SHP77 (cell line): ENCODE measurements at regions not wholly inside any gene's neighbourhood (a gene's known extent, or its start where the extent isn't known, plus 50 kb on each side); places are given as distances from the start of the nearest gene placed in this dataset.
"Not testable (repeated sequence)": the region's sequence is repeated elsewhere in the genome, so short reads cannot be mapped to it uniquely, and the experiment has no call there.

Experiments used
- DNase-seq, 2 experiments: peaks; one replicate each; lab custom pipeline; 2025; lab: John Stamatoyannopoulos, UW

DNA sequence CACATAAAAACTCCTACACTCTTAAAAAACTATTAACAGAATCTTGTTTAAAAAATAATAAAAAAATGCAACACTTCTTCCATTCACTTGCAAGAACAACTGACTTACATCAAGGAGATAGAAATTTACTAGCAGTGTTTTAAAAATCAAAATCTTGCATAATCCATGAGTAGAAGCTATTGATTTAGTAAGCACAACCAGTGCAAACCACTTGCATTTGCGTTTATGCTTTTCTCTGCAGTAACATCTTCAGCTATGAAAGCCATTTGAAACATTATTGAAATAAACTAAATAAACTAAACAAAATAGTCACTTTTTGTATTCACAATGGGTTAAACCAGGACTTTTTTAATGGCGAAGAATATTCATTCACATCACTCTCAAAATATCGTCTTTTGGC, 389.2 kb upstream of the EMCN start:
- DNase-seq: no peak

DNA sequence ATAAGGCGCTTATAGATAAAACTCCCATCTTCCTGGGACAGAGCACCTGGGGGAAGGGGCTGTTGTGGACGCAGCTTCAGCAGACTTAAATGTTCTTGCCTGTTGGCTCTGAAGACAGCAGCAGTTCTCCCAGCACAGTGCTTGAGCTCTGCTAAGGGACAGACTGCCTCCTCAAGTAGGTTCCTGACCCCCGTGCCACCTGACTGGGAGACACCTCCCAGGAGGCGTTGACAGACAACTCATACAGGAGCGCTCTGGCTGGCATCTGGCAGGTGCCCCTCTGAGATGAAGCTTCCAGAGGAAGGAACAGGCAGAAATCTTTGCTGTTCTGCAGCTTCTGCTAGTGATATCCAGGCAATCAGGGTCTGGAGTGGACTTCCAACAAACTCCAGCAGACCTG, 383.1 kb upstream of the EMCN start:
- not testable (repeated sequence) for DNase-seq

DNA sequence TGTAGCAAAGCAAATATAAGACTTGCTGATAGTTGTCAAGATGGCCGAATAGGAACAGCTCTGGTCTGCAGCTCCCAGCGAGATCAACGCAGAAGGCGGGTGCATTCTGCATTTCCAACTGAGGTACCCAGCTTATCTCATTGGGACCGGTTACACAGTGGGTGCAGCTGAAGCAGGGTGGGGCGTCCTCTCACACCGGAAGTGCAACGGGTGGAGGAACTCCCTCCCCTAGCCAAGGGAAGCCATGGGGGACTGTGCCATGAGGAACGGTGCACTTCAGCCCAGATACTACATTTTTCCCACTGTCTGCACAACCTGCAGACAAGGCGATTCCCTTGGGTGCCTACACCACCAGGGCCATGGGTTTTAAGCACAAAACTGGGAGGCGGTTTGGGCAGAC, 382.3 kb upstream of the EMCN start:
- no peak for DNase-seq

DNA sequence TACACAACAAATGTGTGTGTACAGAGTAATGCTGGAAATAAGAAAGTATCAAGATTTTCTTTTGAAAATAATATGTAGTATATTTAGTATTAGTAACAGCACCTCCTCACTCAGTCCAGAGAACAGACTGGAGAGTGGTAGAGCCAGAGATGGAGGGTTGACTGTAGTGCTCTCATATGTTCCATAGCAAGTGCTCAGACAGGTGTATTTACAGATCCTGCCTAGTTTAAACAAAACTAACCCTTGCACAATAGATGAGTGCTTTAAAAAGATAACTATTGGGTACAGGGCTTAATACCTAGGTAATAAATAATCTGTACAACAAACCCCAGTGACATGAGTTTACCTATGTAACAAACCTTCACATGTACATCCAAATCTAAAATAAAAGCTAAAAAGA, 381.0 kb upstream of the EMCN start:
- peak; percentile 30 to 62 for DNase-seq

DNA sequence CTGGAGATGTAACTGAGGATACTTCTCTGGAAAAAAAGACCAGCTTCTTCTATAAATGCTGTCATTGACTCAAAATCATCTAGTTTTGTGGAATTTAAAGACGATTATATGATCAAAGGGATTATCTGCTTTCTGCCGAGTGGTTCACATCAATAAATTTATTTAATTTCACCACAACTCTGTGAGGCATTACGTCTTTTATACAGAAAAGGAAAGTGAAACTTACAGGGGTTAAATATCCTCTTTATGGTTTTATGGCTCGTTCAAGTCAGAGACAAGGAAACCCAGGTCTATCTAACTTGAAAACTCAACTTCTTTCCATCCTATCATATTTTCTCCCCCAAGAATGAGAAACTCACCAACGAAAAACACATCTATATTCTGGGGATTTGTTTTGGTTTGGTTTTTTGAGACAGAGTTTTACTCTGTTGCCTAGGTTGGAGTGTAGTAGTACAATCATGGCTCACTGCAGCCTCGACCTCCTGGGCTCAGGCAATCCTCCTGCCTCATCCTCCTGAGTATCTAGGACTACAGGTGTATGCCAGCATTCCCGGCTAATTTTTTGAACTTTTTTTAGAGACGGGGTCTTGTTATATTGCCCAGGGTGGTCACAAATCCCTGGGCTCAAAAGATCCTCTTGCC, 377.9 kb upstream of the EMCN start:
- DNase-seq: no peak

DNA sequence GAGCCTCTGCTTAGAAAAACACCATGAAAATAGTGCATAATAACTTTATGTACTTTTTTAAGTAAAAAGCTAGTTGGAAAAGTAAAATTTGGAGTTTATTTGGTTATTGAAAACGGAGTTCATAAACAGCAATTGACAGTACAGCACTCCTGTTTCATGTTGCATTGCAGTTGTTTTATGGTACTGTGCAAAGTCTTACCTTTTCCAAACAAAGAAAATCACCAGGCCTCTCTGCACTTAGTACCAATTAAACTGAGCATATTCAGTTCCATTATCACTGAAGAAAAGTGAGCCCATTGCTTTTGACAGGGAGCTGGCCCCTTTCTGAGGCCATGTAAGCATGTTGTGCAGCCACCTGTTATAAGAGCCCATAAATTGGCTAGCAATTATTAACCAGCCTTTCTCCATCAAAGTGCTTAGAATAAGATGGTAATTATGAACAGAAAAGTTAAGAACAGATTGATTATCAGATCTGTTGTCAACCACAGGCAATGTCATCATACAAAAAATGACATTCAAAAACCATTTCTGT, 376.6 kb upstream of the EMCN start:
- DNase-seq: no peak

DNA sequence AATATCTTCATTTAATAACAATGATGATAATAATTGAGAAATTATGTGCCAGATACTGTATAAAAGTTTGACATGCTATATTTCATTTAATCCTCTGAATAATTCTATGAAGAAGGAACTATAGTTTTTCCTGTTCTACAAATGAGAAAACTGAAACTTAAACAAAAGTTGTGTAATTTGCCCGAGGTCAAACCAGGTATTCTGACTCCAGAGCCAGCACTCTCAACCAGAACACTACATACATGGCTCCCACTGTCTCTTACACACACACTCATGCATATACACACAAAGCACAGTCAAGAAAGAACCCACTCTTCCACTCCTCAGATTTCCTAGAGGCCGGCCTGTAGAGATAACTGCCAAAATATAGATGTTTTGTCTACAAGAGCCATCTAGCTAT, 374.0 kb upstream of the EMCN start:
- no peak for DNase-seq

DNA sequence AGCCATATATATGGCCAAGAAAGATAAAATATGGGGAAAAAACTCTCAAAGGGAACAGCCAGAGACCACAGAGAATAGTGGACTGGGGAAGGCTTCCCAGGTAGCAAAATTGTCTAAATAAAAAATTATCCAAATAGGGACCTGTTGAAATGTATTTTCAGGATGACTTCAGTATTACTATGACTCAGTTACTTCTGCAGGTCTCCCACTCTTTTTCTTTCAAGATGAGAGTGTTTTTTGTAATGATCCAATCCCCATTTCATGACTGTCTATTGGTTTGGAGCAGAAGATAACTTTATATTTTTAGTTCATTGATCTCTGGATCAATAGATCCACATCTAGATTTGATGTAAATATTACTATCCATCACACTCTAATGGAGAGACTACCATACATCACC, 372.1 kb upstream of the EMCN start:
- no peak for DNase-seq

DNA sequence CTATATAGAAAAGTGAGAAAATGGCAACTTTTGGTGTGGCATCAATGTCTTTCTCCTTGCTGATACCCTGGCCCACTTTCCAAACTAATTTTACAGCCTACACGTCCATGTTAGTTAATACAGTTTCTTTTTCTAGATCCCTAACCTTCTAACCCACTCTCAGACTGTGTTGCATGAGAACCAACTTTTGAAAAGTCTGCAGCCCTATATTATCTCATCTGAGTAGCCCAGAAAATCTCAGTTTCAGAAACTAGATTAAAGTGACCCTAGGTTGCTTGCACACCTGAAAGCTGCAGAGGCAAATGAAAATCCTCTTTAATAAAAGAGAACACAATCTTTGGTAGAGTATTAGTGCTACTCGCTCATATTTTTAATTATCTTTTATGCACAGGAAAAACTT, 371.6 kb upstream of the EMCN start:
- no peak for DNase-seq

DNA sequence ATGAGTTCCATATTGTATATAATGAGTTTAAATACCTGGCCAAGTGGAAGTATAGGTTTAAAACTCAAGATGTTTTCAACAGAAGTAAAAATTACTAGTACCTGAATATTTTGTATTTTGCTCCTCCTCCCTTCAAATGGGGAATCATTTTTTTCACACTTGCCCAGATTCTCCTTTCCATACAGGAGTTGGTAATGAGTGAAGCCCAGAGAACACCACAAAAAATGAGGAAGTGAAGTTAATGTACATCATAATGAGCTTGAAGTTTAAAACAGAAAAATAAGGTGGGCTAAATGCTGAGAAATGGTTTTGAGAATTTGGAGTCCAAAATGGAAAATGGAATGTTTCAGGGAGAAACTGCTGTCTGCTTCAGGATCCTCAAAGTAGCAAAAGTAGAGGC, 364.8 kb upstream of the EMCN start:
- no peak for DNase-seq

DNA sequence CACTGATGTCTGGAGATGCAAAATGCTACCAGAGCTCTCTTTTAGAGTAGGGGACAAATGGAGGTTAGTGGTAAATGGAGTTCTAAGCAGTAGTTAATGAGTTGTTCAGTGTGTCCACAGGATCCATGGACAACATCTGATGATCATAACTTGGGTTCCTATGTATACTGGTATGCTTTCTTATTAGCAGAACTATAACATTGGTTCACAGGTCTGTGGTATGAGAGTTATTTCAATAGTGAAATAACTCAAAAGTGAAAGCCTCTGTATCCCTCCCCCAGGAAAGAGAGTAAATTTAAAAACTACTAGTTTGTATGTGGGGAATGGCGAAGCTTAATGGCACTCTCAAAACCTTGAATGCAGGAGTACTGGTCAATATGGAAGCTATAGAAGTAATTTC, 363.5 kb upstream of the EMCN start:
- no peak for DNase-seq

DNA sequence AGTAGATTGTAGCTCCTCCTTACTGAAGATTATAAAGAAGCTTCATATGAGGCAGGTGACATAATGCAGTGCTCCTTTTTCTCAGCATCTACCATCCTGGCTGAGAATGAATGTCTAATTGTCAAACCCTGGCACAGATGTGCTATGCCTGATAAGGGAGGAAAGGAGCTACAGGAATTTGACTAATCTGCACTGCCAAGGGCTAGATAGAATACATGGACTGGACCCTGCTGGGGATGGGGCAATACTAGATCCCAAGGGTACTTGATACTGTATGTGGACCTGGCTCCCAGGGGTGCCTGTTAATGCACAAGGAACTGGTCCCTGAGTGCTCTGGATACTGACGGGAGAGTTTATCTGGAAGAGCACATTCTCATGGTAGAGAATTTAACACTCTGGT, 362.2 kb upstream of the EMCN start:
- no peak for DNase-seq

DNA sequence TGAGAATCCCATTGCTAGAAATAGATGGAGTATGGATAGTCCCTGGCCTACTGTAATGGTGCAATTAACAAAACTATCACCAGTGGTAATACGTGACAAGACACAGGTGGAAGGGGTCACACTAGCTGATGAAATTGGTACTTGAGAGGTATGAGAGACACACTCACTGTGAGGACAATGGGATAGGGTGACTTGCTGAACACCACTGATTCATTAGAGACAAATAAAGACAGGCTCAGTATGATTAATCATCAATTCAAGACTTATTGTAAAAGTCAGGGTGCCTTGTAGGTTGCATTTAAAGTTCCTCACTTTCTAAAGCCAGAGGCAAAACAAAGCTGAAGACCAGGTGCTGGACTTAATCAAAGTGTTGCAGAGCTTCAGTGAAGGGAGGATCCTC, 361.6 kb upstream of the EMCN start:
- no peak for DNase-seq

DNA sequence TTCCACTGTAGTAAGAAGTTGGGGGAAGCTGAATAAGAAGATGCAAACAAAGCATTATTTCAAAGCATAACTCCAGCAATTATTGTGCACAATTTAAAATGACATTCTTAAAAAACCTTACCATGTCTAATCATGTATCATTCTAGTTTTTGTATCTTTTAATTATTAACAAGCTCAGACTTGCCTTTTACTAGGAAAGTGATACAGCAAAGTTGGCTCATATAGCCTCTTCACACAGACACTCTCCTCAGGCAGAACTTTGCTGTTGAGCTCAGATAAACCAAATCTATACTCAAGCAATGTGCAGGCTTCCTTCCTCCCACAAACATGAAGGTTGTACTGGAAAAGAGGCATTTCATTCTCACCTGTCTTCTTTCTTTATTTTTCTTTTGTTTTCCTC, 358.7 kb upstream of the EMCN start:
- DNase-seq: no peak

DNA sequence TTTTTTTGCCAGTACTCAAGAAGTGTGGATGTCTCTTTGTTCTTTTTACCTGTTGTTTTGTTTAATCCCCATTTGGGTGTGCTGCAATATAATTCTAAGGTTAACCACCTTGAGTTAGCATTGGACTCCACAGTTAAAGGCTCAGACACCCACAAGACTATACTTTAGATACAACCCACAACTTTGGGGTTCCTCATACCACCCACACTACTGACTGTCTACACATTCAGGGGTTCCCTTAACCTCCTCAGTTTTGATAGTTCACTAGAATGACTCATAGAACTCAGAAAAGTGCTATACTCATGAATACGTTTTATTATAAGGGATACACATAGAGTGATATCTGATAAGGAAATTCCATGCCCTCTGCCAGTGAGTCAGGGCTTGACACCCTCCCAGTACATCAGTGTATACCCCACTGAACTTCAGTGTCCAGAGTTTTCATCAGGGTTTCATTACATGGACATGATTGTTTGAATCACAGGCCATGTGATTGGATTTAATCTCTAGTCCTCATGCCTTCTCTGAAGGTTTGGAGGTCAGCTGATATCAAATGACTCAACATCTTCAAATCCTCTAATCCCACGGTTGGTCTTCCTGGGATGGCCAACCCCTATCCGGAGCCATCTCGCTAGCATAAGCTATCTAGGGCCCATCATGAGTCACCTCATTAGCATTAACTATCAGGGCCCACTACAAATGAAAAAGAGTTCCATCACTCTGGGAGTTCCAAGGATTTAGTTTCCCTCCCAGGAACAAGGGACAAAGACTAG, 357.7 kb upstream of the EMCN start:
- no peak for DNase-seq

DNA sequence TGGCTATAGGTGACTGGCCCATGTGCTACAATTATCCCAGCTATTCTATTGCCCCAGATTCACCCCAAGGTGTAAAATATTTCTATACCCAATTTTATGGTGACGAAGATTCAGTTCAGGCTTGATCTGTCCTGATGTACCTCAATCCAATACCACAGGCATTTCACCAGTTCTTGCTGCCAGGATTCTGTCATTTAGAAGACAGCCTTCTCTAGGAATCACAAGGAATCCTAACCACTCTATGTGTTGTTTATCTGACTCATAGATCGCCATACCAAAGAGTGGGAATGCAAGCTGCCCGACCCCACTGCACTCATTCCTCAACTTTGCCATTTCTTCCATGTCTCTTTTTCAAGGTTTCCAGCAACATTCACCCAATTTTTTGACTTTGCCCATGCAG, 355.0 kb upstream of the EMCN start:
- no peak for DNase-seq

DNA sequence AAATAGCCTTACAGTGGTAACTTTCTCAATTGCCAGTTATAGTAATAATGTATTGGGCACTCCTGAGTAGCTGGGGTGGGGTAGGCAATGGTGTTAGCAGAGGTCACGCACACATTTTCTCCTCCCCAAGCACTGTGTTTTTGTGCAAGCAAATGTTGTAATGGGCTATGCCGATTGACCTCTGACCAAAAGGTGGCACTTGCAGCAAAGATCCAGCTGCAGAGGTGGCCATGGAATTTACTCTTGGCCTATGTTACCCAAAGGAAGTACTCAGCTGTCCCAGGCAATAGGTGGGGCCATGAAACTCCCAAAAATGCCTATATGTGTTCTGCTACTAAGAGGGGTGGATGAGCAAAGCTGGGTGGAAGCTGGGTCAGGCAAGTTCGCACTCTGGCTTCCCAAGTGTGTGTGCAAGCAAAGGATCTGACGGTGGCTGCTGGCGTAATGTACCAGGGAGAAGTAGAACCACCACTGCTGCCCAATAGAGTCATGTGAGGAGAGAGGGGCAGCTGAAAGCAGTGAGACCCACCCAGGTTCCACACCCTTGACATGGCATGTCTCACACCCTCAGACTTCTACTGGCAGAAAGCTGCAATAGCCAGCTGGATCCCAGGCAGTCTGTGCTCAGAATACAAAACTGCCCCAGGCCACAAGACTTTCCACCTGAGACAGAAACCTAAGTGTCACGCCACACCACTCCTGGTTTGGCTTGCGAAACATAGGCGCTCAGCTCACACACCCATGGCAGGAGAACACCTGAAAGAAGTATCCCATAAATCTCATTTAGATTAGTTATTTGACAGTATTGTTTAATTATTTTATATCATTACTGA, 353.3 kb upstream of the EMCN start:
- no peak for DNase-seq

DNA sequence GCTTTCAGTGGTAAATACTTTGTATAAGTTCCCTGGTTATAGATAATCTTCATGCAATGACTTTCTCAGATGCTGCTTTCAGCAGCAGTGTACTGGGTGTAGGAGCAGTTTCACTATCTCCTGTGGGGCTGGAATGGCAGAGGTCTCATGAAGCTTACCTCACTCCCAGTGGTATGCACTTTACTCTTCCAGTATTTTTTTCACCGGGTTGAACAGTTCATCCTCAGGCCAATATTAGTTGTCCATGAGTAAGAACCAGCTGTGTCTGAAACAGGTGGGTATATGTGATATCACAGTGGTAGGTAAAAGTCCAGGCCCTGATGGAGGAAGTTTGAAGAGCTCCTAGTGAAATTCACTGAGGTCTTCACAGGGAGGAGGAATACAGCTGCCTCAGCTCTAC, 351.5 kb upstream of the EMCN start:
- no peak for DNase-seq

DNA sequence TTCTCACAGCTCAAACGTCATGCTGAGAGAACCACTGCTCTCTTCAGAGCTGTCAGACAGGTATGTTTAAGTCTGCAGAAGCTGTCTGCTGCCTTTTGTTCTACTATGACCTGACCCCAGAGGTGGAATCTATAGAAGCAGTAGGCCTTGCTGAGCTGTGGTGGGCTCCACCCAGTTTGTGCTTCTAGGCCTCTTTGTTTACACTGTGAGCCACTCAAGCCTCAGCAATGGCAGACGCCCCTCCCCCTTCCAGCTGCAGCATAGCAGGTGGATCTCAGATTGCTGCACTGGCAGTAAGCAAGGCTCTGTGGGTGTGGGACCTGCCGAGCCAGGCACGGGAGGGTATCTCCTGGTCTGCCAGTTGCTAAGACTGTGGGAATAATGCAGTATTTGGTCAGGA, 350.5 kb upstream of the EMCN start:
- peak; percentile 78 to 81 for DNase-seq

DNA sequence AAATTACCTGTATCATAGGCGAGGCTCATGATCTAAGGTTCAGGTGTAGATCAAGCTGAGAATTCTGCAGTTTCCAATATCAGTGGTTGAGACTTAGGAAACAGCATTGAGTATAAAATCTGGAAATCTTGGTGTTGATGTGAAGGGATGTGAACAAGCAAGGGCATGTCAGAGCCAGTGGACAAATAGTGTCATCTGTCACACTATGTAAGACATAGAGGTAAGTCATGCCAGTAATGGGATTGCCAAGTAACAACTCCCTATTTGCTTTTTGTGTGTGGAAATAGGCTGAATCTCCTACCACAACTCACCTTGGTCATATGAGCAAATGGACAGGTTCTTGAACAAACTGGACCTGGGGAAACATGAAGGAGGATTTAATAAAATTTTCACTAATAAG, 334.5 kb upstream of the EMCN start:
- DNase-seq: no peak

DNA sequence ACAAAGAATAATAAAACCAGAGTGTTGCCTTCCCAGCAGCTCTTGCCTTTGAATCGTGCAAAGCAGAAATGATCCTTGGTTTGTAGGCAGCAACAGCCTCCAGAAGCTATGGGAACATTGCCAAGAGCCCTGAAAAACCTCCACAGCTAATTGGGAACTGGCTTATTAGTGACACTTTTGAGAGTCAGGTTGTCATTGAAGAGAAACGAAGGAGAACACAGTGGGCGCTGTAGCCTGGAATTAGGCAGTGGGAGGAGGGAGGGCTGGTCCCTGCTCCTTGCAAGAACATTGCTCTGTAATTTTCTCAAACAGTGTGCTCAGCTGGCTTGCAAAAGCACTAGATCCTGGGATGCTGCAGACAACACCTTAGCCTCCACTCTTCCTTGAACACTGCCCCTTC, 331.5 kb upstream of the EMCN start:
- DNase-seq: no peak

DNA sequence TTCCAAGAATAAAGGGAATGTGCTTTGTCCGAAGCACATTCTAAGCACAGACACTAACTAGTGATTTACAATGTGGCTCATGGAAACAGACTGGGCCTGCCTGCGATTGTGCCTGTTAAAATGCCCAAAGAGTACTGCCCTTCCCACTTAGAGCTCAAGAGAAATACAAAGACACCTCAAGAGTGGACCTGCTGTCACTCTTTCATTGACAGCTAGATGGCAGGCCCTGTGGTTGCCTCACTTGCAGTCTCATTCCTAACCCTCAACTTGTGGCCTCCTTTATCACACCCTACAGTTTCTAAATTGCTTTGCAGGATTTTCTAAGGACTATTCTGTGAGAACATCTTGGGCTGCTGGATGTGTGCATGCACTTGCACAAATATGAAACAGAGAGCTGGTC, 331.0 kb upstream of the EMCN start:
- no peak for DNase-seq

DNA sequence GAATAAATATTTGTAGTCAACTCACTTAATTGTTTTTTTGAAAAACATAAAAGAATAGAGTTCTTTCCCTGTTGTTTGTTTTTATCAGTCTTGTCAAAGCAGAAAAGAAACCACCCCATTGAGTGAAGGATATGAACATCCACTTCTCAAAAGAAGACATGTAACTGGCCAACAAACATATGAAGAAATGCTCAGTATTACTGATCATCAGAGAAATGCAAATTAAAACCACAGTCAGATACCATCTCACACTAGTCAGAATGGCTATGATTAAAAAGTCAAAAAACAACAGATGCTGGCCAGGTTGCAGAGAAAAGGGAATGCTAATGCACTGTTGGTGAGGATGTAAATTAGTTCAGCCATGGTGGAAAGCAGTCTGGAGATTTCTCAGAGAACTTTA, 326.1 kb upstream of the EMCN start:
- DNase-seq: no peak
